ENCODE measurements at regions not wholly inside any gene's neighbourhood (a gene's known extent, or its start where the extent isn't known, plus 50 kb on each side); places are given as distances from the start of the nearest gene placed in this dataset.

DNA sequence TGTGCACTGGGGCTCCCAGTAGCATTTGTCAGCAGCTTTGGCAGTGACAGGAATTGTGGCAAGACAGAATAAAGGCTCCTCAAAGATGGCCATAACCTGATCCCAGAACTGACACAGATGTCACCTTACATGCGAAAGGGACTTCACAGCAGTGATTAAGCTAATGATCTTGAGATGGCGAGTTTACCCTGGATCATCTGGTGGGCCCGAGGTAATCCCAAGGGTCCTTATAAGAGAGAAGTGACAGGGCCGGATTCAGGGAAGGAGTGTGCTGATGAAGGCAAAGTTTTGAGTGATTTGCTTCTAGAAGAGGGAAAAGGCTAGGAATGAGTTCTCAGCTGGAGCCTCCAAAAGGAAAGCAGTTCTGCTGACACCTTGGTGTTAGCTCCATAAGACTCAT is 333.9 kb downstream of the LPIN1 start:
- H3K27me3 Mint-ChIP-seq (ENCODE audit: unreplicated experiment): peaks cover 2% of the 10 kb centered on the region
- no peaks in the 10 kb centered on the region for H3K36me3 Mint-ChIP-seq (ENCODE audit: unreplicated experiment)
- no peak for DNase-seq
- TF ChIP-seq, protein P1, sequence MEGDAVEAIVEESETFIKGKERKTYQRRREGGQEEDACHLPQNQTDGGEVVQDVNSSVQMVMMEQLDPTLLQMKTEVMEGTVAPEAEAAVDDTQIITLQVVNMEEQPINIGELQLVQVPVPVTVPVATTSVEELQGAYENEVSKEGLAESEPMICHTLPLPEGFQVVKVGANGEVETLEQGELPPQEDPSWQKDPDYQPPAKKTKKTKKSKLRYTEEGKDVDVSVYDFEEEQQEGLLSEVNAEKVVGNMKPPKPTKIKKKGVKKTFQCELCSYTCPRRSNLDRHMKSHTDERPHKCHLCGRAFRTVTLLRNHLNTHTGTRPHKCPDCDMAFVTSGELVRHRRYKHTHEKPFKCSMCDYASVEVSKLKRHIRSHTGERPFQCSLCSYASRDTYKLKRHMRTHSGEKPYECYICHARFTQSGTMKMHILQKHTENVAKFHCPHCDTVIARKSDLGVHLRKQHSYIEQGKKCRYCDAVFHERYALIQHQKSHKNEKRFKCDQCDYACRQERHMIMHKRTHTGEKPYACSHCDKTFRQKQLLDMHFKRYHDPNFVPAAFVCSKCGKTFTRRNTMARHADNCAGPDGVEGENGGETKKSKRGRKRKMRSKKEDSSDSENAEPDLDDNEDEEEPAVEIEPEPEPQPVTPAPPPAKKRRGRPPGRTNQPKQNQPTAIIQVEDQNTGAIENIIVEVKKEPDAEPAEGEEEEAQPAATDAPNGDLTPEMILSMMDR (IDR thresholded peaks at IDR 0.05; ENCODE audit: partially characterized antibody, unreplicated experiment): no peak
- H3K9me3 Mint-ChIP-seq (ENCODE audit: unreplicated experiment): no peaks in the 10 kb centered on the region
- no peak overlapping the region for H3K27ac Mint-ChIP-seq (ENCODE audit: unreplicated experiment)
- H3K4me1 Mint-ChIP-seq (ENCODE audit: low read depth, unreplicated experiment): peaks cover 16% of the 10 kb centered on the region
- H3K4me3 Mint-ChIP-seq (ENCODE audit: unreplicated experiment): no peak overlapping the region

DNA sequence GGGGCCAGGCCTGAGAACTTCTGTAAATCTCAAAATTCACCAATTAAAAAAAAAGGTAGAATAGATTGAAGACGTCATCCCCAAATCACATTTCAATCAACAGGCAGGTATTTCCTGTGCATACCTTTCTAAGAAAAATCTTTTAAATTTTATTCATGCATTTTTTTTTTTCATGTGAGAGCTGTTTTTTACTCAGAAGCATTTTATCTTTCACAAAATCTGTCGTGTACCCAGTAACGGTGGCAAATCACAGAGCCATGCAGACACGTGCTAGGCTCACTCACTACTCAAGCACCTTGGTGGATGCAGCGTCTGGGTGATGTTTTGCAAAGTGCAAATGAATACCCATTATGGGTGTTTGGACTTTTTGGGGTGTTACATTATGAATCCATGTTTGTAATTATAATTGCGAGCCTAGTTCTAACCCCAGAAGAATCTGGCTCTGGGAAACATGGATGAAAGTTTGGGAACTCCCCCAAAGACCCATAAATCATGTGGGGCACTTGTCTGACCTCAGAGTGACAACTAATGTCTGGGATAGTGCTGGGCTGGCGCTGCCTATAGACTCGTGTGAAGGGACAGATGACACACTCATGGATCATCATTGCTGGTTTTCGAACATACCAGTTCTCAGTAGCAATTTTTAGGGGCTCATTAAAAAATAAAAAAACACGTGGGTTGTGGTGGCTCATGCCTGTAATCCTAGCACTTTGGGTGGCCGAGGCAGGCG is 335.2 kb downstream of the LPIN1 start:
- Mint-ChIP-seq H3K27me3 (ENCODE audit: unreplicated experiment) (peaks cover 2% of the 10 kb centered on the region), H3K4me1 (ENCODE audit: low read depth, unreplicated experiment) (peaks cover 16% of the 10 kb centered on the region), H3K36me3 (ENCODE audit: unreplicated experiment) (no peaks in the 10 kb centered on the region), H3K27ac (ENCODE audit: unreplicated experiment) (no peak overlapping the region), H3K9me3 (ENCODE audit: unreplicated experiment) (no peaks in the 10 kb centered on the region), H3K4me3 (ENCODE audit: unreplicated experiment) (no peak overlapping the region)
- no peak for DNase-seq
- TF ChIP-seq, protein P1 (IDR thresholded peaks at IDR 0.05; ENCODE audit: partially characterized antibody, unreplicated experiment): no peak

DNA sequence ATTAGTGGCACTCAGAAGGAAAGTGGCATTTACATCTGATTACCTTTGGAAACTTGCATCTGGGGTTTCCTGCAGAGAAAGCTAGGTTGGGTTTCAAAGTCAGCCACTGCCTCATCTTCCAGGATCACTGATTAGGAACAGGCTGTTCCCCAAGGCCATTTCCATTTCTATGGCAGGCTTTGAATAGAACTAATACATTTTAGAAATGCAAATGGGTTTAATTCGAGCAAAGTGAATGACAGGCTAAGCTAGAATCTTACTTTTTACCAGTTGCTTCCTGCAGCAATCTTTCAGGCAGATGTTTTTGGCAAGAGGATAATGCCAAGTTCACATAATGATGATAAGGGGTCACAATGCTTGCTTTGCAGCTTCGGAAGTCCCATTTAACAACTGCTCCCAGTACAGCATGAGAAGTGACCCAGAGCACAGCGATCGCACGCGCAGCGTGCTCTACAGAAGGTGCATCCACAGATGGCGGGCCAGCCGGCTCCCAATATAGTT is 336.7 kb downstream of the LPIN1 start:
- no peak for DNase-seq
- TF ChIP-seq, protein P1 (IDR thresholded peaks at IDR 0.05; ENCODE audit: partially characterized antibody, unreplicated experiment): no peak
- H3K9me3 Mint-ChIP-seq (ENCODE audit: unreplicated experiment): no peaks in the 10 kb centered on the region
- no peak overlapping the region for H3K4me3 Mint-ChIP-seq (ENCODE audit: unreplicated experiment)
- H3K27me3 Mint-ChIP-seq (ENCODE audit: unreplicated experiment): peaks cover 2% of the 10 kb centered on the region
- H3K4me1 Mint-ChIP-seq (ENCODE audit: low read depth, unreplicated experiment): peaks cover 16% of the 10 kb centered on the region
- H3K36me3 Mint-ChIP-seq (ENCODE audit: unreplicated experiment): no peaks in the 10 kb centered on the region
- no peak overlapping the region for H3K27ac Mint-ChIP-seq (ENCODE audit: unreplicated experiment)

DNA sequence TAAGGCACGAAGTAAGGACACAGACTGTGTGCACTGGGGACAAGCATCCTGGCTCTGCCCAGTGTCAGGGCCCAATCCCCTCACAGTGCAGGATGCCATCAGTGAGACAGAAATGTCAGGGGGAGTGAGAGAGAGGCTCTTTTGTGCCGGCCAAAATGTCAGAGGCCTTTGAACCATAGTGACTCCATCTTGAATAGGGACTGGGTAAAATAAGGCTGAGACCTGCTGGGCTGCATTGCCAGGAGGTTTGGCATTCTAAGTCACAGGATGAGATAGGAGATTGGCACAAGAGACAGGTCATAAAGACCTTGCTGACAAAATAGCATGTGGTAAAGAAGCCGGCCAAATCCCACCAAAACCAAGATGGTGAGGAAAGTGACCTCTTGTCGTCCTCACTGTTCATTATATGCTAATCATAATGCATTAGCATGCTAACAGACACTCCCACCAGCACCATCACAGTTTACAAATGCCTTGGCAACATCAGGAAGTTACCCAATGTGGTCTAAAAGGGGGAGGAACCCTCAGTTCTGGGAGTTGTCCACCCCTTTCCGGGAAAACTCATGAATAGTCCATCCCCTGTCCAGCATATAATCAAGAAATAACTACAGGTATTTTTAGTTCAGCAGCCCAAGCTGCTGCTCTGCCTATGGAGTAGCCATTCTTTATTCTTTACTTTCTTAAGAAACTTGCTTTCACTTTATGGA is 337.4 kb downstream of the LPIN1 start:
- no peak overlapping the region for H3K4me3 Mint-ChIP-seq (ENCODE audit: unreplicated experiment)
- no peaks in the 10 kb centered on the region for H3K36me3 Mint-ChIP-seq (ENCODE audit: unreplicated experiment)
- DNase-seq: no peak
- H3K27me3 Mint-ChIP-seq (ENCODE audit: unreplicated experiment): peaks cover 2% of the 10 kb centered on the region
- no peak overlapping the region for H3K27ac Mint-ChIP-seq (ENCODE audit: unreplicated experiment)
- no peaks in the 10 kb centered on the region for H3K9me3 Mint-ChIP-seq (ENCODE audit: unreplicated experiment)
- peaks cover 16% of the 10 kb centered on the region for H3K4me1 Mint-ChIP-seq (ENCODE audit: low read depth, unreplicated experiment)
- TF ChIP-seq, protein P1 (IDR thresholded peaks at IDR 0.05; ENCODE audit: partially characterized antibody, unreplicated experiment): no peak

DNA sequence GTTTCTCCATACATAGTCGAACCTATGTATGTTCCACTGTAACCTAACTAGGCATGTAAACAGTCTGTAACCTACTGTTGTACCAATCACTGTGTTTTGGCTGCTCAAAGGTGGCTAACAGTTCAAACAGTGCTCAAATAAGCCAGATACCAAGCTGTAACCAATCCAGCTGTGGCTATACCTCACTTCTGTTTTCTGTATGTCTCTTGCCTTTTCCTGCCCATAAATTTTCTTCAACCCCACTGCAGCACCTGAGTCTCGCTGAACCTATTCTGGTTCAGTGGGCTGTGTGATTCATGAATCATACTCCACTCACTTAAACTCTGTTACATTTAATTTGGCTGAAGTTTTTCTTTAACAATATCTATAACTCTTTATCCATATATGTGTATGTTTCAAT is 340.7 kb downstream of the LPIN1 start:
- no peaks in the 10 kb centered on the region for H3K9me3 Mint-ChIP-seq (ENCODE audit: unreplicated experiment)
- TF ChIP-seq, protein P1 (IDR thresholded peaks at IDR 0.05; ENCODE audit: partially characterized antibody, unreplicated experiment): no peak
- no peak overlapping the region for H3K4me3 Mint-ChIP-seq (ENCODE audit: unreplicated experiment)
- H3K4me1 Mint-ChIP-seq (ENCODE audit: low read depth, unreplicated experiment): peaks cover 8% of the 10 kb centered on the region
- H3K27ac Mint-ChIP-seq (ENCODE audit: unreplicated experiment): no peak overlapping the region
- peaks cover 2% of the 10 kb centered on the region for H3K27me3 Mint-ChIP-seq (ENCODE audit: unreplicated experiment)
- no peak for DNase-seq
- no peaks in the 10 kb centered on the region for H3K36me3 Mint-ChIP-seq (ENCODE audit: unreplicated experiment)
